Right lung (tissue), 2 donors: ENCODE measurements at regions not wholly inside any gene's neighbourhood (a gene's known extent, or its start where the extent isn't known, plus 50 kb on each side); places are given as distances from the start of the nearest gene placed in this dataset.

ENCODE experiments used
- DNase-seq, 2 donors: peaks; one replicate each; pipeline ENCODE4 v3.0.0-alpha.2; 2013

- no peak for DNase-seq
These were observed 582.6 kb downstream of the SOX6 start for GRCh38 chr11:15773476-15774387.

- peak; percentile 52 to 58 for DNase-seq
These were observed 581.9 kb downstream of the SOX6 start for GRCh38 chr11:15774388-15774939.

- peak; percentile 25 to 31 for DNase-seq
These were observed 581.3 kb downstream of the SOX6 start for GRCh38 chr11:15775015-15775541.

- DNase-seq, result no peak
These were observed 580.5 kb downstream of the SOX6 start for GRCh38 chr11:15775797-15776196.

GRCh38 chr11:15776366-15776765 lies 580.0 kb downstream of the SOX6 start:
- DNase-seq, result no peak

- no peak for DNase-seq
These were observed 576.8 kb downstream of the SOX6 start for GRCh38 chr11:15779518-15779917.

- DNase-seq, result peak; percentile 23 to 26
These were observed 576.0 kb downstream of the SOX6 start for GRCh38 chr11:15780382-15780781.

GRCh38 chr11:15780837-15781236 lies 575.5 kb downstream of the SOX6 start:
- peak in 1 of 2 donors; percentile 24 for DNase-seq

GRCh38 chr11:15783619-15784018 lies 572.7 kb downstream of the SOX6 start:
- DNase-seq, result no peak

GRCh38 chr11:15793043-15793996 lies 563.0 kb downstream of the SOX6 start:
- no peak for DNase-seq

GRCh38 chr11:15794361-15795150 lies 561.8 kb downstream of the SOX6 start:
- DNase-seq, result no peak

GRCh38 chr11:15795378-15795777 lies 561.0 kb downstream of the SOX6 start:
- no peak for DNase-seq

- DNase-seq, result no peak
These were observed 556.1 kb downstream of the SOX6 start for GRCh38 chr11:15800111-15800800.

- DNase-seq, result no peak
These were observed 555.2 kb downstream of the SOX6 start for GRCh38 chr11:15801126-15801525.

- DNase-seq, result no peak
These were observed 554.7 kb downstream of the SOX6 start for GRCh38 chr11:15801616-15802015.

GRCh38 chr11:15805726-15806125 lies 550.6 kb downstream of the SOX6 start:
- DNase-seq, result no peak

GRCh38 chr11:15806217-15806616 lies 550.1 kb downstream of the SOX6 start:
- no peak for DNase-seq

- DNase-seq, result no peak
These were observed 548.5 kb downstream of the SOX6 start for GRCh38 chr11:15807827-15808226.

- DNase-seq, result no peak
These were observed 546.3 kb downstream of the SOX6 start for GRCh38 chr11:15810082-15810481.

GRCh38 chr11:15810525-15810924 lies 545.8 kb downstream of the SOX6 start:
- no peak for DNase-seq
